GM19468 (cell line): ENCODE measurements at regions not wholly inside any gene's neighbourhood (a gene's known extent, or its start where the extent isn't known, plus 50 kb on each side); places are given as distances from the start of the nearest gene placed in this dataset.
A peak's percentile ranks its signal among the peaks of the same experiment; 100 is the strongest.
"Not testable (repeated sequence)": the region's sequence is repeated elsewhere in the genome, so short reads cannot be mapped to it uniquely, and the experiment has no call there.

Source experiments
- ATAC-seq: cut with Tn5 transposase; IDR thresholded peaks from one replicate; pipeline ENCODE4 v1.9.1; 2021; ENCODE audit warnings: mild to moderate bottlenecking, moderate library complexity, moderate number of reproducible peaks; ENCODE audit not compliant: unreplicated experiment; ENCODE audit errors: extremely low read depth

GRCh38 chr18:104264-104663 lies 54.1 kb upstream of the USP14 start:
- not testable (repeated sequence) for ATAC-seq

GRCh38 chr18:105161-106053 lies 53.0 kb upstream of the USP14 start:
- ATAC-seq: not testable (repeated sequence)

GRCh38 chr18:106054-106851 lies 52.1 kb upstream of the USP14 start:
- not testable (repeated sequence) for ATAC-seq

- not testable (repeated sequence) for ATAC-seq
Measured at GRCh38 chr18:106868-107384, 51.4 kb upstream of the USP14 start.

- ATAC-seq: not testable (repeated sequence)
Measured at GRCh38 chr18:107464-107863, 50.9 kb upstream of the USP14 start.

- peak; percentile 23 for ATAC-seq
Measured at GRCh38 chr18:107947-108664, 50.3 kb upstream of the USP14 start.
